ENCODE measurements at regions not wholly inside any gene's neighbourhood (a gene's known extent, or its start where the extent isn't known, plus 50 kb on each side); places are given as distances from the start of the nearest gene placed in this dataset.

DNA sequence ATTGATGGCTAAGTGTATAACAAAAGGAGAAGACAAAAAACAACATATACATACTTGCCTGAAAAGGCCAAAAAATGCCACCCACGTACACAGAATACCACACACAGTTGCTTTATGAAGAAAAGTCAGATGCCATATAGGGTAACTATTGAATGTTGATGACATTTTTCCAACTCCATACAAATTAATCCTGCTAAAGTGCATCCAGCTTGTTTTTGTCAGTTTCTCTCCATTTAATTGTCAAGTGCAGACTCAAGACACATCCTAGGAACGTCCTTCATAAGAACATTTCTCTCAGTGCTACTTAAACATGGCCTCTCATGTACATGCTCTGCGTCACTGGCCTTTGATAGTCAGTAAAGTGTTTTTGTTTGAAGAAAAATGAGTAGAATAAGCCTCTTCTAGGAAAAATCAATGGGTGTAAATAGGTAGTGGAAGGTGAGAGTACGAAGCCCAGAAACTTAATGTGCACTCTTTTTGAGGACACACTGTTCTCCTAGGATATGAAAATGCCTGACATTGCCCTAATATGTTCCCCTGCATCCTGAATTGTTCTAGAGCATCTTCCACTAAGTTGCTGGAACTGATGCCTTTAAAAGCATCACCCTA lies 267.4 kb upstream of the ATP11B start:
- DNase-seq = no peak

- DNase-seq = no peak
Observed at GRCh38 chr3:182527745-182528144, 265.6 kb upstream of the ATP11B start.

DNA sequence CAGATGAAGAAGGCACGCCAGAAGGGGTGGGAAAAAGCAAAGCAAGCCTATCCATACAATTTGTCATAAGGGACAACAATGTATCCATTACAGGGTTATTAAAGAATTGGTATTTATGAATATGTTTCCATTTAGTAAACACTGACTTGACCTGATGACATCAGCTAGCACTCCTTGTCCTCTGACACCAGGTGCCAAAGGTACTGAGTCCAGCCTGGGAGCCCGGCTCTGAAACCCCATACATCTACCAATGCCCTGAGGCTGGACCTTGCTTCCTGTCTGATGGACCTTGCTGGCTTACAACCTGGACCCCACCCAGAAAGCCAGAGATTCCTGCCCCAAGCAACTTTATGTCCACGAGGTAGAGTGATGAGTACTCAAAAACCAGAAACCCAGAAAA lies 263.0 kb upstream of the ATP11B start:
- no peak for DNase-seq

DNA sequence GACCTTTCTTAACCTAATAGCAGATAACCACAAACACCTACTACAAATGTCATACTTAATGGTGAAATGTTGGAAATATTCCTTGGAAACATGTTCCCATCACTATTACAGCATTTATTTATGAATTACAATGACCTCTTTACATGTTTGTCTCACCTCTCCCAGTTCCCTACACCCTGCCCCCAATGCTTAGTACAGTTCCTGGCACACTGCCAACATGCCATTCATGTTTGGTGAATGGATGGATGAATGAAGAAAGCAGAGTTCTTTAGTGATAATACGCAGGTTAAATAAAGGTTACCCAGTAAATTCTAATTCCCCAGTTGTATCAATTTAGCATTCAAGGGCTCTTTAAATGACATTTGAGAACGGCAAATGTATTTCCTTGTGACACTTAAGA lies 259.9 kb upstream of the ATP11B start:
- no peak for DNase-seq

- DNase-seq = no peak
Observed at GRCh38 chr3:182544542-182544941, 248.8 kb upstream of the ATP11B start.

- DNase-seq = no peak
Observed at GRCh38 chr3:182562274-182562673, 231.0 kb upstream of the ATP11B start.

GRCh38 chr3:182565916-182566796 lies 227.1 kb upstream of the ATP11B start:
- no peak for DNase-seq

GRCh38 chr3:182567700-182568099 lies 225.6 kb upstream of the ATP11B start:
- DNase-seq = no peak

DNA sequence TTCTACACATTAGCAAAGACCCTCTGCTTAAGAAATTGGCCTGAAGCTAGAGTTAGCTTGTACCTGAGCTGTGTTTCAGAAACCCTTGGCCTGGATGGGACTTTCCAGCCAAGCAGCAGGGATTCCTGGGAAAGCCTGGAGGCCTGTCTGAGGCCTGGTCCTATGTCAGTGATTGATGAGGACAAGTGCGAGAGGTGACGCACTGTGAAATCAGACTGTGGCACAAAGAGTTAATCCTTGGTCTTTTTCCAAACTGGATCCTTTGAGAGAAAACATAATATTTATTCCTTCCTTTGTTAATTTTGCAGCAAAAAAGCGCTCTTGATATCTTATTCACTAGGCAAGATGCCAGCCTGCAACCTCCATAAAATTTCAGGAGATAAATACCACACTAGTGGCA lies 225.0 kb upstream of the ATP11B start:
- DNase-seq = no peak

- no peak for DNase-seq
Observed at GRCh38 chr3:182568876-182569275, 224.4 kb upstream of the ATP11B start.

- DNase-seq = no peak
Observed at GRCh38 chr3:182570946-182571594, 222.2 kb upstream of the ATP11B start.

DNA sequence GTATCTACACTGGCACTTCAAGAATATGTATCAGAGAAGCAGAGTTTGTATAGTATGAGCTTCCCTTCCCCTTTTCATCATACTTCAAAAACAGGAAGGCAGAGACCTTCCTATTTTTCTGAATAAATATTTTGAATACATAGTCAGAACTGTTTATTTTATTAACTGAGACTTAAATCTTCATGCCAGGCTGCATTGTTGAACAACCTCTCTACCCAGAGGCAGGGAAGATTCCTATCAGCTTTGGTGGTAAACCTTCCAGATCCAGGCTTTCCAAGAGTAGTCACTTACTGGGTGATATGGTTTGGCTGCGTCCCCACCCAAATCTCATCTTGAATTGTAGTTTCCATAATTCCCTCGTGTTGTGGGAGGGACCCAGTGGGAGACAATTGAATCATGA lies 217.4 kb upstream of the ATP11B start:
- DNase-seq = no peak

GRCh38 chr3:182583545-182583944 lies 209.8 kb upstream of the ATP11B start:
- no peak for DNase-seq

DNA sequence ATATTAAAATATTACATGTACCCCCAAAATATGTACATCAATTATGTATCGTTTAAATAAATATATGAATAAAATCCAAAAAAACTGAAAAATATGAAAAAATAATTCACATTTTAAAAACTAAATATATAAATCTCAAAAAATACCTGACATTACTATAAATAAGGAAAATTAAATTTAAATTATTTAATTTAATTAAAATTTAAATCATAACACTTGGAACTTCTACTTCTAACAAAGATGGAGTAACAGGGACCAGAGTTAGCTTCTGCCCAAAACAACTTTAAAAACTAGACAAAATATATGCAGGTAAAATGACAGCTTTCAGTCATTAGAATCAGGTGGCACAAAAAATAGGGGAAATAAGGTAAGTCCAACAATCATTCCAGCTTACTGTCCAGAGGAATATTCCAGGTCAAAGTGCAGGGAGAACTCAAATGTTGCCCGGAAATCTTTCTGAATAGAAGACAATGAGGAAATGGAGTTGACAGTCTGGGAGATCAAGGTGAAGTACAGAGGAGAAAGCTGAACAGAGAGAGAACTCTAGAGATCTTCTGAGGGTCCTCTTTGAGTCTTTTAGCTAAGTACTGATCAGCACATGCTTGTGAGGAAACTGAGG lies 207.7 kb upstream of the ATP11B start:
- DNase-seq = no peak

DNA sequence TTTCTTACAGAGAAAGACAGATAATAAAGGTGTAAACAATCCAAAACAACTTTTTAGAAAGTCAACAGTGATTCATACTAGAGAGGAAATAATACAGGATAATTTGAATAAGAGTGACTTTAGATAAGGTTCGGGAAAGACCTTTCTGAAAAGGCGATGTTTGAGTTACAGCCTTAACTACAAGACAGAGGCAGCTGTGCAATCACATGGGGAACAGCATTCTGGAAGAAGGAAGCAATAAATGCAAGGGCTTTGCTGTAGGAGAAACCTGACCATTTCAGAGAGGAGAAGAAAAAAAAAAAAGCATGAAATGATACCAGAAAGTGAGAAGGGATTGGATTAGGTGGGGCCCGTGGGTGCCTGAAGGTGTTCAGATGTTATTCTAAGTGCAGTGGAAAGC lies 200.6 kb upstream of the ATP11B start:
- DNase-seq = no peak

- DNase-seq = no peak
Observed at GRCh38 chr3:182596676-182597410, 196.5 kb upstream of the ATP11B start.

GRCh38 chr3:182597621-182598041 lies 195.7 kb upstream of the ATP11B start:
- DNase-seq = no peak

GRCh38 chr3:182601597-182601996 lies 191.7 kb upstream of the ATP11B start:
- no peak for DNase-seq

DNA sequence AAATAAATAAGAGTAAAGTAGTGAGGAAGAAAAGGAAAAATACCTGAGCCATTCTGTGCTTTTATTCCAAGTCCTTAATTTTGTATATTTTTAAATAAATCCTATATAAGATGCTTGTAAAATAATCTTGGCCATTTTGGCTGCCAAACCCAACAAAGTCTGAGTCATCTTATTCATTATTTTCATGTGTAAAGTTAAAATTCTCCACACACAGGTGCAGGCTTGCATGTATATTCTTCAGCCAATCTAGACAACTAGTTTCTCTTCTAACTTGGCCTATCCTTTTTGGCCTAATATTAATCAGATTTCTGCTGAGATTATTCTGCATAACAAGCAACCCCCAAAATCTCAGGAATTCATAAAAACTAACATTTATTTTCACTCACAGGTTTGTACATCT lies 189.8 kb upstream of the ATP11B start:
- no peak for DNase-seq

DNA sequence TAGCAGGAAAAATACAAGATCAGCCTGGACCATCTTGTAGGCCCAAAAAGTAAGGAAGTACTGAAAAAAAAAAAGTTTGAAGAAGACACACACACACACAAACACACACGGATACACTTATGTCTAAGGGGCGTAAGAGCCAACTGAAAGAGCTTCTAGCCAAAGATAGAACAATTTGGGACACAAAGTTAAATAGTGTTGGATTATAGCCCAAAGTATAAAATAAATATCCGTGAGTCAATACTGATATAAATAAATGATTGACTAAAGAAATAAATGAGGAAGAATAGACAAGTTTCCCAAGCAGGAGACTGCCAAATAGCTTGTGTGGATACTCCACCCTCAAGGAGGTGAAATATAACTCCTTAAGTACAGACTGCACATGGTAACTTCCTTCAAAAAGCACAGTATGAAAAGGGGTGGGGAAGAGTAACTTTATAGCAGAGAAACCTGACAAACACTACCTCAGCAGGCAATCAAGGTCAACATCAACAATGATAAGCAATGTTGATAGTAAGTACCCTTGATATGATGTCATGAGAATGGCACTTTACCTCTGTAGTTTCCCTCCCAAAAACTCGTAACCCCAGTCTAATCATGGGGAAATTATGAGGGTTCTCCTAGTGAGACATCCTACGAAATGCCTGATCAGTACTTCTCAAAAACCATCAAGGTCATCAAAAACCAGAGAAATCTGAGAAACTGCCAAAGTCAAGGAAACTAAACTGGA lies 187.3 kb upstream of the ATP11B start:
- DNase-seq = no peak

GRCh38 chr3:182606905-182607504 lies 186.3 kb upstream of the ATP11B start:
- DNase-seq = no peak

DNA sequence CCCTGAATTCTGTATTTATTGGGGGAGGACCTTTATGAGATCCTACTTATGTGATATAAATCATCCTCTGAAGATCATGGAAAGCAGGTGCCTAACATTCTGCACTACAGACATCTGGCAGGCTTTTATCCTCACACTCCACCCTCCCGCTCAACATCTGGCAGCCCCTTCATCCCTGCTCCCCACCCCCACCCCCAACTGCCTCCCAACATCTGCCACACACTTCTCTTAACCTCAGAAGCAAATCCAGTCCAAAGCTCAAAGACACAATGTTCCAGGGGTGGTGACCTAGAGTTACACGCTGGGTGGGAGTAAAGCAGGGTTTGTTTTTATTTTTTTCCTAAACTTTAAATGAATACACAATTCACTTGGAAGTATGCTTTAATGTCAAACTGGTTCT lies 184.5 kb upstream of the ATP11B start:
- no peak for DNase-seq

Data from GDM1 (cell line).